ENCODE measurements at regions not wholly inside any gene's neighbourhood (a gene's known extent, or its start where the extent isn't known, plus 50 kb on each side); places are given as distances from the start of the nearest gene placed in this dataset.

DNA sequence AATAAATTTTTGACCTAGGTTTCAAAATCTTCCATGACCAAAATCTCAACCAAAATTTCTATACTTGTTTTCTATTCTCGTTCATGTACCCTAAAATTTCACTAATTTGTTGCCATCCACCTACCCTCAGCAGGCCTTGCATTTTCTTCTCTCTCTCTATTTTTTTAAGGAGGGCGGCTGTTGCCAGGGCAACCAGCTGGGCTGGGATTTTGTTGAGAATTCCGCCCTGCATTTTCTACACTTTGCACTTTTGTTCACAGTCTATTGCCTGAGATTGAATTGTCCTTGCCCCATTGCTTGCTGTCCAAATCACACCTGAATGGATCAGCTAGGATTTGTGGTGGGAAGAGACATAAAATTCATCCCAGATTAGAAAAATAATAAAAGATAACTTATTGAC is 657.5 kb upstream of the NRP1 start:
- Histone ChIP-seq H3K36me3 (ENCODE audit: insufficient read depth, low read length) (no peaks in the 10 kb centered on the region), H3K9ac (ENCODE audit: low read length) (no peak overlapping the region)

DNA sequence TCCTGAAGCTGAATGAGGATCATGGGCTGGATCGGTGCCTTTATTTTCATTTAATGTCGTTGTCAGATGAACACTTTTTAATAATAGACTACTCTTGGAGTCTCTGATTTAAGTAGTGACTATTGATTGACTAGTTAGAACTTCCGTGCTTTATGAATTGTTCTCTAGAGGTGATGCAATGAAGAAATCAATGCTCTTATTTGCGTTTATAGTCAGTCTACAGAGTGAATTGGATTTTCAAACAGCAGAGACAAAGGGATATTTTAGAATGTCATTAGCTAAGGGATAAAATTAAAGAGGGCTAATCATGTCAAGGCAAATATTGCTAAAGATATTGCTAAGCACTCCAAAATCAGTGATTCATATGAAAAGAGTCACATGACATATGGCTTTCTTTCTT is 652.0 kb upstream of the NRP1 start:
- H3K4me3 ChIP-seq (ENCODE audit: low read depth, low read length, poor library complexity, severe bottlenecking) = no peak overlapping the region
- no peaks in the 10 kb centered on the region for H3K9me2 ChIP-seq (ENCODE audit: low read depth, low read length)
- no peak overlapping the region for H3K4me2 ChIP-seq (ENCODE audit: low read length)
- no peak overlapping the region for H3K27ac ChIP-seq (ENCODE audit: low read depth, low read length, poor library complexity, severe bottlenecking)
- H3F3A ChIP-seq (ENCODE audit: insufficient read depth, low read length) = no peaks in the 10 kb centered on the region
- H3K79me2 ChIP-seq (ENCODE audit: insufficient read depth, low read length) = no peaks in the 10 kb centered on the region
- H3K27me3 ChIP-seq (ENCODE audit: insufficient read depth, low read length) = no peaks in the 10 kb centered on the region
- H2AFZ ChIP-seq (ENCODE audit: low read length) = no peak overlapping the region
- H3K4me1 ChIP-seq (ENCODE audit: insufficient read depth, low read length, severe bottlenecking) = no peaks in the 10 kb centered on the region
- H3K36me3 ChIP-seq (ENCODE audit: insufficient read depth, low read length) = no peaks in the 10 kb centered on the region
- no peak overlapping the region for H3K9ac ChIP-seq (ENCODE audit: low read length)
- H4K20me1 ChIP-seq (ENCODE audit: insufficient read depth, low read length) = no peaks in the 10 kb centered on the region
- H3K9me3 ChIP-seq (ENCODE audit: low read length) = no peaks in the 10 kb centered on the region
- TF ChIP-seq EZH2 (IDR thresholded peaks at IDR 0.05; ENCODE audit: borderline replicate concordance, low read length) = no peak
- TF ChIP-seq, protein P1, sequence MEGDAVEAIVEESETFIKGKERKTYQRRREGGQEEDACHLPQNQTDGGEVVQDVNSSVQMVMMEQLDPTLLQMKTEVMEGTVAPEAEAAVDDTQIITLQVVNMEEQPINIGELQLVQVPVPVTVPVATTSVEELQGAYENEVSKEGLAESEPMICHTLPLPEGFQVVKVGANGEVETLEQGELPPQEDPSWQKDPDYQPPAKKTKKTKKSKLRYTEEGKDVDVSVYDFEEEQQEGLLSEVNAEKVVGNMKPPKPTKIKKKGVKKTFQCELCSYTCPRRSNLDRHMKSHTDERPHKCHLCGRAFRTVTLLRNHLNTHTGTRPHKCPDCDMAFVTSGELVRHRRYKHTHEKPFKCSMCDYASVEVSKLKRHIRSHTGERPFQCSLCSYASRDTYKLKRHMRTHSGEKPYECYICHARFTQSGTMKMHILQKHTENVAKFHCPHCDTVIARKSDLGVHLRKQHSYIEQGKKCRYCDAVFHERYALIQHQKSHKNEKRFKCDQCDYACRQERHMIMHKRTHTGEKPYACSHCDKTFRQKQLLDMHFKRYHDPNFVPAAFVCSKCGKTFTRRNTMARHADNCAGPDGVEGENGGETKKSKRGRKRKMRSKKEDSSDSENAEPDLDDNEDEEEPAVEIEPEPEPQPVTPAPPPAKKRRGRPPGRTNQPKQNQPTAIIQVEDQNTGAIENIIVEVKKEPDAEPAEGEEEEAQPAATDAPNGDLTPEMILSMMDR (IDR thresholded peaks at IDR 0.05; ENCODE audit: low read length) = no peak

More for the DNA sequence above, 657.5 kb upstream of the NRP1 start:
- H3K4me3 ChIP-seq (ENCODE audit: low read depth, low read length, poor library complexity, severe bottlenecking) = no peak overlapping the region
- no peak overlapping the region for H3K27ac ChIP-seq (ENCODE audit: low read depth, low read length, poor library complexity, severe bottlenecking)
- H3K79me2 ChIP-seq (ENCODE audit: insufficient read depth, low read length) = no peaks in the 10 kb centered on the region
- no peak overlapping the region for H3K4me2 ChIP-seq (ENCODE audit: low read length)
- TF ChIP-seq, protein P1 (IDR thresholded peaks at IDR 0.05; ENCODE audit: low read length) = no peak
- no peak for TF ChIP-seq EZH2 (IDR thresholded peaks at IDR 0.05; ENCODE audit: borderline replicate concordance, low read length)
- no peaks in the 10 kb centered on the region for H3F3A ChIP-seq (ENCODE audit: insufficient read depth, low read length)
- H3K4me1 ChIP-seq (ENCODE audit: insufficient read depth, low read length, severe bottlenecking) = no peaks in the 10 kb centered on the region
- H3K9me2 ChIP-seq (ENCODE audit: low read depth, low read length) = no peaks in the 10 kb centered on the region
- H4K20me1 ChIP-seq (ENCODE audit: insufficient read depth, low read length) = no peaks in the 10 kb centered on the region
- H2AFZ ChIP-seq (ENCODE audit: low read length) = no peak overlapping the region
- H3K27me3 ChIP-seq (ENCODE audit: insufficient read depth, low read length) = no peaks in the 10 kb centered on the region
- H3K9me3 ChIP-seq (ENCODE audit: low read length) = no peaks in the 10 kb centered on the region

DNA sequence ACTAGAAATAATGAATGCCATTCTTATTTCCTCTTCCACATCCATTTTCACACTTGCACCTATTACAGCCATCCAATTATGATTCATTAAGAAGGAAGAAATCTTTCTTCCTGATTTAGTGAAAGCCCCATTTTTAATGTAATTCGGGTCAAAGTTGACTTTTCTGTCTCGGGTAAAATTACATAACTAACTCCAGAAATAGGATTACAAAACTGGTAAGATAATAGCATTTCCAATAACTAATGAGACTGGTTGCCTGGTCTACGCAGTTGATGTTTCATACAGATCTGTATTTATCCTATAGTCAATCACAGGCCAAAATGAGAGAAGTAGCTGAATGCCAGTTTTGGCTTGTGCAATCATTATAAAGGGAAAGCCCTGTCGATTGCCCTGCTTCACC is 651.5 kb upstream of the NRP1 start:
- Histone ChIP-seq H3K4me3 (ENCODE audit: low read depth, low read length, poor library complexity, severe bottlenecking) (no peak overlapping the region), H3K9me2 (ENCODE audit: low read depth, low read length) (no peaks in the 10 kb centered on the region), H2AFZ (ENCODE audit: low read length) (no peak overlapping the region), H3K27ac (ENCODE audit: low read depth, low read length, poor library complexity, severe bottlenecking) (no peak overlapping the region), H3K4me1 (ENCODE audit: insufficient read depth, low read length, severe bottlenecking) (no peaks in the 10 kb centered on the region), H3K9me3 (ENCODE audit: low read length) (no peaks in the 10 kb centered on the region), H3K27me3 (ENCODE audit: insufficient read depth, low read length) (no peaks in the 10 kb centered on the region), H3K4me2 (ENCODE audit: low read length) (no peak overlapping the region), H3F3A (ENCODE audit: insufficient read depth, low read length) (no peaks in the 10 kb centered on the region), H3K36me3 (ENCODE audit: insufficient read depth, low read length) (no peaks in the 10 kb centered on the region), H3K9ac (ENCODE audit: low read length) (no peak overlapping the region), H3K79me2 (ENCODE audit: insufficient read depth, low read length) (no peaks in the 10 kb centered on the region), H4K20me1 (ENCODE audit: insufficient read depth, low read length) (no peaks in the 10 kb centered on the region)
- no peak for TF ChIP-seq EZH2 (IDR thresholded peaks at IDR 0.05; ENCODE audit: borderline replicate concordance, low read length)
- TF ChIP-seq, protein P1 (IDR thresholded peaks at IDR 0.05; ENCODE audit: low read length) = no peak

Data from OCI-LY1 (cell line).